Kidney tubule cell (primary cell): ENCODE measurements at regions not wholly inside any gene's neighbourhood (a gene's known extent, or its start where the extent isn't known, plus 50 kb on each side); places are given as distances from the start of the nearest gene placed in this dataset.
"Not testable (repeated sequence)": the region's sequence is repeated elsewhere in the genome, so short reads cannot be mapped to it uniquely, and the experiment has no call there.

Experiments used
- DNase-seq: peaks from one replicate; pipeline ENCODE4 v3.0.0-alpha.2; 2018; ENCODE audit warnings: low spot score

DNA sequence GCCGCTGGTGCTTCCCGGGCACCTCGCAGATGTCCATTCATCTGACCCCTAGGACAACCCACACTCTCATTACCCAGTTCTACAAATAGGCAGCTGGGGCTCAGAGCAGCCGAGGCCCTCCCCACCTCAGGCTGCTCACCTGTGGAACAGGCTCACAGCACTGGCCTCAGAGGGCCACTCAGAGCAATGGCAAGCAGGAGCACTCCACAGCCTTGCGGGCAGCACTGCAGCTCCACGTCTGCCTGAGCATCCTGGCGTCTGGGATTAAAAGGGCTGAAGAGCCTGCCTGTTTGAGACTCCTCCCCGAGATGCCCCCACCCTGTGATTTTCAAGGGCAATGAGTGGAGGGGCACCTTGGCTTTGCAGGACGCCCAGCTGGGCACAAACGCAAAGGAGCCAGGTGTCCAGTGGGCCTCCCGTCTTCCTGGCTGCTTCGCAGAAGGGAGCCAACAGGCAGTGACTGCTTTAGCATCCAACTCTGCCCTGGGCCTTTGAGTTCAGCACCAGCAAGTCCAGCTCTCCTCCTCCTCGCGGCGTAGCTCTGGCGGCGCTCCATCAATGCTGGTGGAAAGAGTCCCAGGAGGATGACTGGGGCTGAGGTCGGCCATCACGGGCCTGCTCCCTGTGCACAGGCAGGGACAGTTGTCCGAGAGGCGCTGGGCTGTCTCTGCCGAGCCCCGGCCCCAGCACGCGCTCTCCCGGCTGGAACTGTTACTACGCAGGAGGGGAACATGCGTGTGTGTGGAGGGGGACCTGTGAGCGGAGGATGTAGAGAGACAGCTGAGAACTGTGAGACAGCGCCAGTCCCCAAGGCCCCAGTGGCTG lies 297.2 kb downstream of the NDUFA10 start:
- no peak for DNase-seq

DNA sequence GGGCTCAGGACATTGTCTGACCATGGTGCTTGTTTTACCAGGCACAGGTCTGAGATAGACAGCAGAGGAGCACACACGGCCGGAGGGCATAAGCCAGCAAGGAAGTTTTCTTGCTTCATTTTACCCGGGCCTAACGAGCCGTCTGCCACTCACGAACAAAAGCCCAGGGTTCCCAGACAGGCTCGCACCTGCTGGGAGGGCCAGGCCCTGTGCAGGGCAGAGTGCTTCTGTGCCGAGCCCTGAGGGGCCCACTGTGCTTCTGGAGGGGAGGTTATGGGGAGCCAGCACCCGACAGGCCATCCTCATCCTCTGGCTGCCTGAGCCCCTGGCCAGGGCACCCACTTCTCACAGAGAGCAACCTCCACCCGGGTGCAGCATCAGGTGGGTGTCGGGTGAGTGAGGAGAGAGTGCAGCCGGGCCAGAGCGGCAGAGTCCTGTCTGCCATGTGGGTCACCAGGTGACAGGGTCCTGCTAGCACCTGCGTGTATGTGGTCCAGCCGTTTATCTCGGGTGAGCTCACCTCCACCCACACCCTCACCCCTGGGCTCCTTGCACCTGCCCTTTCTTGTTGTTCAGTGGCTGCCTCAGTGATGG lies 297.9 kb downstream of the NDUFA10 start:
- DNase-seq, result no peak

DNA sequence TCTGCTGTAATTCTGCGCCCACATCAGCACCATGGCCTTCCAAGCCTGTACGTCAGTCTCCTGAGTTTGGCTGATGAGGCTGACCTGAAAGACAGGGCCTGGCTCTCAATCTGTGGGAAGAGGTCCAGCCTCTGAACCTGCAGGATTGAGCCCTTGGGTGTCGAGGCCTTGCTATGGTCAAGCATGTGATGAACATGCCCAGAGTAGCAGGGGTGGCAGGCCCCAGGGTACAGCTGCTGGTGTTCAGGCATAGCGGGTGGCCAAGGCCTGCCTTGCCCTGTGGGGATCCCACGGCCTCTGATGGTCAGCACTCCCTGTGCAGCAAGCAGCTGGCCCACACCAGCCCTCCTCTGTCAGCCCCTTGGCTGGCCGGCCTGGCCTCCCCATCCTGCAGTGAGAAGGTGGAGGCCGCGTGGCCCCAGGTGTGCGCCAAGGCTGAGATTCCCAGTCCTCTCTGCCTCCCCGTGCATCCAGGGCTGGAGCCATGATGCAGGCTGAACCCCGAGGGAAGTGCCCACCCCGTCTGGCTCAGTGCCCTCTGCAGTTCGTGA lies 298.4 kb downstream of the NDUFA10 start:
- DNase-seq, result no peak

DNA sequence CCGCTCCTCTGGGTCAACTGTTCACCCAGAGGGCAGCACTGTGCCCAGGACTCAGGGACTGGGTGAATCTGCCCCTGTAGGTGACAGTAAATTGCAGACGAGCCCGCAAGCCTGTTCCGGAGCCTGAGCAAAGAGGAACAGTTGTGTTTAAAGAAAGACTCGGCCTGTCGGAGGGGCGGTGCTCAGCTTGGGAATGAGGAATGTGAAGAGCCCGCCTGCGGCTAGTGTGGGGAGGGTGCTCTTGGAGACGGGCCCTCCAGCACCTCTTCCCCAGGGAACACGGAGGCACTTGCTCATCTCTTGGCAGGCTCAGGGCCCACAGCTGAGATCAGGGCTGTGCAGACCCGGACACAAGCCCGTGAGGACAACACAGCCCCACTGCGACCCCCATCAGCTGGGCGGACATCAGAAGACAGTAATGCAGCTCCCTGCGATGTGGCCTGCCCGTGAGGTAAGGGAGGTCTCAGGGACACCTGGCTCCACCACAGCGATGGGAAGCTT lies 299.0 kb downstream of the NDUFA10 start:
- no peak for DNase-seq

DNA sequence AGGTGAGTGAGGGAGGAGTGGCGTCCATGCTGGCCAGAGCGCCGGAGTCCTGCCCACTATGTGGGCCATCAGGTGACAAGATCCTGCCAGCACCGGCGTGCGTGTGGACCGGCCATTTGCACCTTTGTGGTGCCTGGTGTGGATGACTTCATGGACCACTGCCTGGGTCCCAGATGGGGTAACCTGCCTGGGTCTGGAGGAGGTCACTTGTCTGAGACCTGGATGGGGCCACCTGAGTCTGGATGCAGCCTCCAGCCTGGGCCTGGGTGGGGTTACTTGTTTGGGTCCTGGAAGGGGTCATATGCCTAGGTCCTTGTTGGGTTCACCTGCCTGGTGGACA lies 299.6 kb downstream of the NDUFA10 start:
- no peak for DNase-seq

DNA sequence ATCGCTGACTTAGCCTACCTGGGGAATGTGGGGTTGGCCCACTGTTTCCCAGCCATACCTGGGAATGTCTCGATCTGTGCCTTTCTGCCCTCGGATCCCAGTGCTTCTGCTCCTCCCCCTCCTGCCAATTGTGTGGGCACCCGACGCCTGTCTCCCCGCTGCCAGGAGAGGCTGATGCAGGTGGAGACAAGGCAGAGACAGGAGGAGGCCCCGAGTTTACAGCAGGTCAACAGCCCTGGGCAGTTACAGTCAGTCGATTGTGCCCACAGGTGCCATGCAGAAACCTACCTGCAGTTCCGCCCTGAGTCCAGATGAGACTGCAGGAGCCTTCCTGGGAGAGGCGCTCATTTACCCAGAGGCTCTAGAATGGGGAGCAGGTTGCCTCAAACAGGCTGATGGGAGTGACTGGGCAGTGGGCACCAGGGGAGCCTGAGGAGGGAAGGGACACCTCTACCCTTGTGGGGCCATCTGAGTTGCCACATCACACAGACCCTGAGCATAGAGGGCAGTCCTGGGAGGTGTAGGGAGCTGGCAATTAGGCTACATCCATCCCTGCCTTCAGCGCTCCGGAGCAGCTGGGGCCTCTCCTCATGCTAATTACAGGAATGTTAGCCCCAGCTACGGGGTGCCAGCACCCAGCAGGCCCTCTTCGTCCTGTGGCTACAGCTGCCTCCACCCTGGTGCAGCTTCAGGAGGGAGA lies 300.1 kb downstream of the NDUFA10 start:
- DNase-seq, result no peak

DNA sequence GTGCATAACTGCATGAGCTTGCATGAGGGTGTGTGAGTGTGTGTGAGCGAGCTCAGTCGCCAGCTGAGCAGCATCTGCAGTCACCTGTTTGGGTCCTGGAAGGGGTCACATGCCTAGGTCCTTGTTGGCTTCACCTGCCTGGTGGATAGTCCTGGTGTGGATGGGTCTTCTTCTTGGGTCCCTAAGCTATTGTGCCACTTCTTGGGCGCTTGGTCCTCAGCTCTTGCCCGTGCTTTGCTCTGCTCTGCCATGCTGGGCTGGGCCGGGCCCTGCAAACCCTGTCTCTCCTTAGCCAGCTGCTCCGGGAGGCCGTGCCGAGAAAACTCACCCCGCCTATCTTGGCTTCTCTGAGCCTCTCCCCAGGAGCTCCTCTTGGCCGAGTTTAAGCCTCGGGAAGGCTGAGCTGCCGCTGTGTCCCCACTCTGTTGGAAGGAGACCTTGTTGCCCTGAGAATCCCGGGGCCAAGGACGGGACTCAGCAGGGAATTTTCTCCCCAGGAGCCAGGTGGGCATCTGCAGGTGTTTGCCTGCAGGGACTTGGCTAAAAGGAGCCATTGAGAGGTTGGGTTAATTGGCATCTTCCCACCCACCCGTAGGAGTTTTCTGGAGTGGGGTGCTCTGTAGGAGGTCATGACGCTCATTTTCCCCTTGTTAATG lies 300.8 kb downstream of the NDUFA10 start:
- DNase-seq, result no peak

DNA sequence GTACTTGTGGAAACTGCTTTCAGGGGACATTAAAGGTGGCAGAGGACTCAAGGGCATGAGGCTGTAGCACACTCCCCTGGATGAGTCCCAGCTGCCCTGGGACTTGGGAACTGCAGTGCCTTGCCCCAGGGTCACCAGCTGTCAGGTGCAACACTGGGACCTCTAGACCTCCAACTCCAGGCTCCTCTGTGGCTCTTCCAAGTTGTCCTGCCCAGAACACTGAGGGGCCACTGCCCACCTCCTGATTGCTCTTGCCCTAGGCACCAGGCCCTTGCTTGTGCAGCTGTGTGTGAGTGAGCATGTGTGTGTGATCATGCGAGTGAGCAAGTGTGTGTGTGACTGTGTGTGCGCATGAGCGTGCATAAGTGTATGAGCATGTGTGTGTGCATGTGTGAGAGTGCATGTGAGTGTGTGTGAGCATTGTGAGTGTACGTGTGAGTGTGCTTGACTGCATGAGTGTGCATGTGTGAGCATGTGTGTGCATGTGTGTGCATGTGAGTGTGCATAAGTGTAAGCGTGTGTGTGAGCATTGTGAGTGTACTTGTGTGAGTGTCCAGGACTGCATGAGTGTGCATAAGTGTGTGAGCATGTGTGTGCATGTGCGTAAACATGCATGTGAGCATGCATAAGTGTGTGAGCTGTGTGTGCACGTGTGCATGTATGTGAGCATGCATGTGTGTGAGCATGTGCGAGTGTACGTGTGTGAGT lies 301.5 kb downstream of the NDUFA10 start:
- no peak for DNase-seq

DNA sequence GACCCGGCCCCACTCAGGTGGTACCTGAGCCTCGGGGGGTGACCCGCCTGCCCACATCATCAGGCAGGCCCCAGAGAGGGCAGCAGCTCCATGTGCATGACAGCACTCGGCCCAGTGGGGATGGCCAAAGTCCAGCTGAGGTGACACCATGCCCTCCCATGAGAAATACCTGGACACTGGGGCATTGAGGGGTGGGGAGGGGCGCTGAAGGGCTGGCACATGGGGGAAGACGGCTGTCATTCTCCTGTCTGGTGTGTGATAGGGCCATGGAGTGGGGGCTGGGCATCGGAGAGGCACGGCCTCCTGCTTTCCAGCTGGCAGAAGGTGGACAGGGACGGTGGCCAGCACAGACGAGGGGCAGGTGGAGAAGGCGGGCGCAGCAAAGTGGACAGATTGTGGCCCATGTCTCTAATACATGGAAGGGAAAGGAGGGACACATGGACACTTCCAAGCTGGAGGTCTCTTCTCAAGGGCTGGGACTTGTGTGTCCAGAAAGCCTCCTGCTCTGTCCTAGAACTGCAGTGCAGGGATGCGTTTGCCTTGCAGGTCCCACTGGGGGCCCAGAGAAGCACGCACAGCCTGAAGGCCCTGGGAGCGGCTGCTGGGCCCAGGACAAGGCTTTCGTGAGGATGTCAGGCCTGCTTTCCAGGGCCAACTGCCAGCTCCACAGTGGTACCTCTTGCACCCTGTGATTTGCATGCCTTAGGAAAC lies 302.2 kb downstream of the NDUFA10 start:
- DNase-seq, result no peak

DNA sequence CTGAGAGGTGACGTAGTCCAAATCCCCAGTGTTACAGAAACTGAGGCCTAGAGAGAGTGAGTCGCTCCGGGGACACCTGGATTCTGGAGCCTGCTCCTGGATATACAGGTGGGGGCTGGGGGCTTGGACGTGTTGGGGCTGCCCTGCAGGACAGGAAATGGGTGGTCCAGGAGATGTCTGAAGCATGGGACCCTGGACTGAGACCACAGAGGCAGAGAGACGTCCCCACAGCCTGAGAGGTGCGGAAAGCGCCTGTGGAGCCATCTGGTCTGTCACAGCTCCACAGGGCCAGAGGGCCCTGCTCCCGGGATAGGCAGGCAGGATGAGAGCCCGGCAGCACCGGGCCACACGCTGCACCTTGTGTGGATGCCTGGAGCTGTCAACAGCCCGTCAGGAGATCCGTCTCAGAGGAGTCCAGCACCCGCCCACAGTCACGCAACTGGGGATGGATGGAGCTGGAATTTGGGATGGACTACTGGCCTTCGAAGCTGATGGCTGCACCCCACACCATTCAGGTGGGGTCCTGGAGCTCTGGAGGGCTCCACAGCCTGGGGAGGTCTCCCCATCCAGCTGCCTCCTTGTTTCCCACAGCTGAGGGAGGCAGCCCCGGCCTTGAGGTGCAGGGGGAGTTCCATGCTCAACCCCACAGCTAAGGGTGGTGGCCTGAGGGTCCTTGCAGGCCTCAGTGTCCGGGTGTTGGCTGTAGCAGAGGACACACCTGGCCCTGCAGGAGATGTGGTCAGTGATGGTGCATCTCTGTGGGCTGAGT lies 303.0 kb downstream of the NDUFA10 start:
- no peak for DNase-seq

DNA sequence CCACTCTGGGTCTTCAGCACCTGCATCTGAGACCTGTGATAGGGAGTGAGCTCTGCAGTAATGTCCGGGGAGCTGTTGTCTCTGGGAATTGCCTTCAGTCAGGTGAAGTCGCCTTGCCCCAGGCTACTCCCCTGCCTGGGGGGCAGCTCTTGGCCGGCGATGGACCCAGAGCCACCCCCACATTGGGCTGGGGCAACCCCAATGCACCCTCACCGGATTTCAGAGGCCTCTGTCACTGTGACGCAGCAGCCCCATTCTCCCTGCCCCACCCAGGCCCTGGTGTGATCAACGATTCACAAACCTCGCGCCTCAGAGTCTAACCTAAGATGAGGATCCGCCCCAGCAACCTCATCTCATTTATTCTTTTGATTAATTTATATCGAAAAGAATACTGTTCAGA lies 303.6 kb downstream of the NDUFA10 start:
- no peak for DNase-seq

DNA sequence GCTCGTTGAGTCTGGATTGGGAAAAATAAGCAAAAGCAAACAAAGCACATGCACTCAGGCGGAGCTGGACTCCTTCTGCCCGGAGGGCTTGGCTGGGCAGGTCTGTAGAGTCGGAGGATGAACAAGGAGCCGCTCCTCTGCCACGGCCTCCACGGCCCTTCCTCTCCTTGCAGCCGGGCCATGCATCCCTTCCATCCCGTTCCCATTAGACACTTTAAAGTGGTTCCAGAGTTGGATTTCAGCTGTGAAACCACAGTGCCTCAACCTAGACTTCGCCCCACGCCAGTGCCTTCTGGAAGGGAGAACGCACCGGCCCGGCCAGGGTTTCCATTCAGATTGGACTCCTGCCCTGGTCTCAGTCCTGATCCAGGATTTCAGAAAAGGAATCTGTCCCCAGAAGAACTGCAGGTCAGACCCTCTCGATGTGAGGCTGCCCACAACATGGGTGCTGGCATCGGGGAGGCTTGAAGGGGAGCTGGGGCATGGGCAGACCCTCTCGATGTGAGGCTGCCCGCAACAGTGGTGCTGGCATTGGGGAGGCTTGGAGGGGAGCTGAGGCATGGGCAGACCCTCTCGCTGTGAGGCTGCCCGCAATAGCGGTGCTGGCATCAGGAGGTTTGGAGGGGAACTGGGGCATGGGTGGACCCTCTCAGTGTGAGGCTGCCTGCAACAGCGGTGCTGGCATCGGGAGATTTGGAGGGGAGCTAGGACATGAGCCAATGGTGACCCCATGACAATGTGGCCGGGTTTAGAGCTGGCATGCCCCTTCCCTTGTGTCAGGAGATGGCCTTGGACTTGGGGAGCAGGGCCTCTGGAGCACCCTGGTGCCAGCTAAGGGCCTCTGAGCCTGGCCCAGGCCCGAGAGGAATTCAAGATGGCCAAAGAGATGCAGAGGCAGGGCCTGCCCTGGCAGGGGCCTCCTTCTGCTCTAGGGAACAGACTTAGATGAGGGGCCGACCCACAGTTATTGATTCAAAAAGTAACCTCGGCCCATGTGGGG lies 304.5 kb downstream of the NDUFA10 start:
- DNase-seq, result no peak

DNA sequence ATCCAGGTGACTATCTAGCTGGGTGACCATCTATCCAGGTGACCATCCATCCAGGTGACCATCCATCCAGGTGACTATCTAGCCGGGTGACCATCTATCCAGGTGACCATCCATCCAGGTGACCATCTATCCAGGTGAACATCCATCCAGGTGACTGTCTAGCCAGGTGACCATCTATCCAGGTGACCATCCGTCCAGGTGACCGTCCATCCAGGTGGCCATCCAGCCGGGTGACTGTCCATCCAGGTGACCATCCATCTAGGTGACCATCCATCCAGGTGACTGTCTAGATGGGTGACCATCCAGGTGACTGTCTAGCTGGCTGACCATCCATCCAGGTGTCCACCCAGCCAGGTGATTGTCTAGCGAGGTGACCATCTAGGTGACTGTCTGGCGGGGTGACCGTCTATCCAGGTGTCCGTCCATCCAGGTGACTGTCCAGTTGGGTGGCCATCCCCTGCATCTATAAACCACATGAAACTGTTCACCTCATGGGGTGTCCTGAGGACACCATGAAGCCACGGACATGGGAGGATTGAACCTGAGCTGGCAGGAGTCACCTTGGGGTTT lies 305.3 kb downstream of the NDUFA10 start:
- no peak for DNase-seq

DNA sequence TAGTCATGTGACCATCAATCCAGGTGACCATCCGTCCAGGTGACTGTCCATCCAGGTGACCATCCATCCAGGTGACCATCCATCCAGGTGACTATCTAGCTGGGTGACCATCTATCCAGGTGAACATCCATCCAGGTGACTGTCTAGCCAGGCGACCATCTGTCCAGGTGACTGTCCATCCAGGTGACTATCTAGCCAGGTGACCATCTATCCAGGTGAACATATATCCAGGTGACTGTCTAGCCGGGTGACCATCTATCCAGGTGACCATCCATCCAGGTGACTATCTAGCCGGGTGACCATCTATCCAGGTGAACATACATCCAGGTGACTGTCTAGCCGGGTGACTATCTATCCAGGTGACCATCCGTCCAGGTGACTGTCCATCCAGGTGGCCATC lies 306.2 kb downstream of the NDUFA10 start:
- DNase-seq, result not testable (repeated sequence)

DNA sequence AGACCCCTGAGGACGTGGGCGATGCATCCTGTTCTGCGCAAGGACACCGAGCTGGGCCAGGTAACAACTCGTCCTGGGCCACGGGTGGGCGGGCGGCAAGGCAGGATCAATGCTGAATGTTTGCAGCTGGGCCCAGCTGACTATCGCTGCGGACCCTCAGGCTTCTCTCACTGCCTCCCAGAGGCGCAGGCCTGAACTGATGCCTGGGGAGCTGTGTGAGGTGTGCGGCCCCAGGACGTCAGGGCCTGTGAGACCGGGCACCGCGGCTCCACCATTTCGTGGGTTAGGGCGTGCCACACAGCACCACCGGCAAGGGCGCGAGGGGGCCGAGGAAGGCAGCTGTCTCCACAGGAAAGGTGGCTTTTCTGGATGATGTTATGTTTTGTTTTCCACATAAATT lies 307.4 kb downstream of the NDUFA10 start:
- no peak for DNase-seq

DNA sequence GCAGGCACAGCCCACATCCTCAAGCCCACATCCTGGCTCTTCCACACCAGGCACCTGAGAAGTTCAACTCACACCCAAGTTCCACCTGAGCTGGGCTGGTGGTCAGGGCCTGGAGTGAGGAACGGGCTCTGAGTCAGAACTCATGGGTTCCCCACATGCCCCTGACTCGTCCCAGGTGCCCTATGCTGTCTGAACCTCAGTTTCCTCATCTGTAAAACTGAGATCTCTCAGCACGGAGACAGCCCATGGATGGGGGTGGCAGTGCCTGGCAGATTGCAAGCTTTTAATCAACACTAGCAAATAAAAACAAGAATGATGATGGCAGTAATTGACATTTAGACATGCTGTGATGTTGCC lies 307.8 kb downstream of the NDUFA10 start:
- no peak for DNase-seq

DNA sequence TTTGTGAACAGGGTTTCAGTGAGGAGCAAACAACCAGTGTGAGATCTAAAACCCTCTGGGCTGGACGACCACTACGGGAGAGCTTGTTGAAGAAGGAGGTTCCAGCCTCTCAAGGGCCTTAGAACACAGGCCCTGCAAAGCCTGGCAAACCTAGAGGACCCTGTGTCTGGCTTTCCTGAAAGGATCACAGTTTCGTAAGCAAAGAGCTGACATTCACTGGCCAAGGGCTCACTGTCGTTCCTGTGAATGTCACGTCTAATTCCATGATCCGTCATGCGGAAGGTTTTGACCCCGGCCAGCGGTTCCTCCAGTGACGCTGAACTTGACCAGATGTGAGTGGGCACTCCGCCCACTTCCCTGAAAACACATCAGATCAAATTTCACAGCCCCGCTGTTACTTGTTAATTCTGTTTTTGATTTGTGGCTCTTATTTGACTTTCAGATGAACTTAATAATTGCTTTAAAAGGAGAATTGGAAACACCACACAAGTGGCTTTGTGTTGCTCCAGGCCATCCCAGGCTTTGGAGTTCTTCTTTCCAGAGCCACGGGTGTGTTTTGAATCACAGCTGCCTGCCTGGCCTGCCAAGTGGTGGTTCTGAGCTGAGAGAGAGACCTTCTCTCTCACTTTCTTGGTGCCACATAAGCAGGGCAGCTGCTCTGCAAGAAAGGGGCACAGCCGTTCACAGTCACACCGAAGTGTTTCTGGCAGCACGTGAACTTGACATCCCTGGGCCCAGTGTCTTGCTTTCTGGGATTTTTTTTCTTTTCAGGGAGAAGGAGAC lies 308.4 kb downstream of the NDUFA10 start:
- DNase-seq, result no peak

DNA sequence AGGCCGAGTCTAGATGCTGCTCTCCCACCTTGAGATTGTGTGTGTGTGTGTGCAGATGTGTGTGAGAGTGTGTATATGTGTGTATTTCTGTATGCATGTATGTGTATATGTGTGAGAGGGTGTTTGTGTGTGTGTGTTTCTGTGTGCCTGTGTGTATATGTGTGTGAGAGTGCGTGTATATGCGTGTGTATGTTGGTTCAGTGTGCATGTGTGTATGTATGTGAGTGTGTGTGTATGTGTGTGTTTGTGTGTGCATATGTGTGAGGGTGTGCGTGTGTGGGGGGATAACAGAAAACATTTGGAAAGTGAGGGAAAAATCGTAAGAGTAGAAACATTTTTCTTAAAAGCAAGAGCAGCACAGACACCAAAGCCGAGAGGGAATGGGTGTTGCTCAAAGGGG lies 309.1 kb downstream of the NDUFA10 start:
- DNase-seq, result no peak
